ENCODE measurements at regions not wholly inside any gene's neighbourhood (a gene's known extent, or its start where the extent isn't known, plus 50 kb on each side); places are given as distances from the start of the nearest gene placed in this dataset.

DNA sequence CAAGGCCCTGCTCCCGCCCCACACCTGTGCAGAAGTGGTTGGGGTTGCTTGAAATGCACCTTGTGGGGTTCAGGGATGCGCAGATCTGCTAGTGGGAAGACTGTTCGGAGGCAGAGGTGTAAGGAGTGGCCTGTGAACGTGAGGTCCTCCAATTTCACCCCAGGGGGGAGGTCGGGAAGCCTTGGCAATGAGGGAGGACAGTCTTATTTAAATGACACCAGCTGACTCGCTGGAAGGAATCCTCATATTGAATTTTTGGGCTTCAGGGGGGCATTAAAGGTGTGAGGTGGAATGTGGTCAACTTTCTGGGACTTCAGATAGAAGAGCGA is 218.8 kb upstream of the CELF2 start:
- Histone ChIP-seq H4K20me1 (ENCODE audit: insufficient read depth) (no peaks in the 10 kb centered on the region), H3K27me3 (ENCODE audit: insufficient read depth, low read depth) (no peaks in the 10 kb centered on the region), H3K79me2 (ENCODE audit: low read depth) (no peaks in the 10 kb centered on the region), H3K36me3 (ENCODE audit: low read depth) (no peaks in the 10 kb centered on the region), H3F3A (ENCODE audit: insufficient read depth, low read depth) (peaks cover 16% of the 10 kb centered on the region), H2AFZ (no peak overlapping the region), H3K4me2 (no peak overlapping the region), H3K9me3 (ENCODE audit: insufficient read depth, low read depth) (no peaks in the 10 kb centered on the region), H3K27ac (no peak overlapping the region), H3K4me3 (no peak overlapping the region), H3K9me2 (ENCODE audit: insufficient read depth) (no peaks in the 10 kb centered on the region), H3K4me1 (replicated peaks; ENCODE audit: insufficient read depth) (peaks cover 42% of the 10 kb centered on the region)
- POLR2A ChIA-PET (ENCODE audit: unreplicated experiment) = no interaction called here
- CTCF ChIA-PET = no interaction called here
- BruUV-seq (replicated peaks) = no TSS peak
- no peak for DNase-seq
- TF ChIP-seq CTCF (conservative IDR thresholded peaks at IDR 0.05) (no peak), EZH2 (IDR thresholded peaks at IDR 0.05; ENCODE audit: low read depth) (no peak)
- intact Hi-C loops (cut with micrococcal nuclease; ENCODE audit: unreplicated experiment) = no loop called here

DNA sequence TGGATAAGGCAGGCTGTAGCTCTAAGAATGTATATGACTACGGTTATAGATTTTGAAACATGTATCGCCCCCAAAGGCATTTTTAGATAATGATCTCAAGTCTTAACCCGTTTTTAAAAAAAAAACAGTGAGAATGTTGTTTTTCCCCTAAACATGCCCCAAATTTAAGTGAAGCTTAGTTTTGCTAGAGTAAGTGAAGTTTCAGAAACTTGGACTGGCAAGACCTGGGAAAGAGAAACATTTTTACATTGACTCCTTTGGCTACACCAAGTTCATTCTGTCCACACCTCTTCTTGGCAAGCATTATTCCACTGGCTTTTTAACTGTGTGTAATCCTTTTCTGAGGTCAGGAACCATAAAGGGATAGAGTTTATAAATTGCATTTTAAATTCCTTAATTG is 216.7 kb upstream of the CELF2 start:
- intact Hi-C loops (cut with micrococcal nuclease; ENCODE audit: unreplicated experiment) = no loop called here
- Histone ChIP-seq H3K79me2 (ENCODE audit: low read depth) (no peaks in the 10 kb centered on the region), H3K36me3 (ENCODE audit: low read depth) (no peaks in the 10 kb centered on the region), H3K9me3 (ENCODE audit: insufficient read depth, low read depth) (no peaks in the 10 kb centered on the region), H2AFZ (no peak overlapping the region), H3K27me3 (ENCODE audit: insufficient read depth, low read depth) (no peaks in the 10 kb centered on the region), H3K27ac (no peak overlapping the region), H3K9me2 (ENCODE audit: insufficient read depth) (no peaks in the 10 kb centered on the region), H3K4me3 (no peak overlapping the region), H3F3A (ENCODE audit: insufficient read depth, low read depth) (peaks cover 18% of the 10 kb centered on the region), H3K4me1 (replicated peaks; ENCODE audit: insufficient read depth) (peaks cover 47% of the 10 kb centered on the region), H4K20me1 (ENCODE audit: insufficient read depth) (no peaks in the 10 kb centered on the region), H3K4me2 (no peak overlapping the region)
- no peak for DNase-seq
- ChIA-PET POLR2A (ENCODE audit: unreplicated experiment) (no interaction called here), CTCF (no interaction called here)
- no peak for TF ChIP-seq CTCF (conservative IDR thresholded peaks at IDR 0.05)
- TF ChIP-seq EZH2 (IDR thresholded peaks at IDR 0.05; ENCODE audit: low read depth) = no peak
- BruUV-seq (replicated peaks) = no TSS peak

GRCh38 chr10:10803278-10803677 is 214.4 kb upstream of the CELF2 start:
- TF ChIP-seq EZH2 (IDR thresholded peaks at IDR 0.05; ENCODE audit: low read depth) (no peak), CTCF (conservative IDR thresholded peaks at IDR 0.05) (no peak)
- Histone ChIP-seq H3K4me3 (no peak overlapping the region), H3K79me2 (ENCODE audit: low read depth) (no peaks in the 10 kb centered on the region), H3K4me2 (no peak overlapping the region), H3F3A (ENCODE audit: insufficient read depth, low read depth) (peaks cover 24% of the 10 kb centered on the region), H3K9me2 (ENCODE audit: insufficient read depth) (no peaks in the 10 kb centered on the region), H2AFZ (no peak overlapping the region), H4K20me1 (ENCODE audit: insufficient read depth) (no peaks in the 10 kb centered on the region), H3K27me3 (ENCODE audit: insufficient read depth, low read depth) (no peaks in the 10 kb centered on the region), H3K9me3 (ENCODE audit: insufficient read depth, low read depth) (no peaks in the 10 kb centered on the region), H3K36me3 (ENCODE audit: low read depth) (no peaks in the 10 kb centered on the region), H3K27ac (no peak overlapping the region), H3K4me1 (replicated peaks; ENCODE audit: insufficient read depth) (peaks cover 29% of the 10 kb centered on the region)
- intact Hi-C loops (cut with micrococcal nuclease; ENCODE audit: unreplicated experiment) = no loop called here
- ChIA-PET POLR2A (ENCODE audit: unreplicated experiment) (no interaction called here), CTCF (no interaction called here)
- DNase-seq = no peak
- BruUV-seq (replicated peaks) = no TSS peak
